ENCODE measurements at regions not wholly inside any gene's neighbourhood (a gene's known extent, or its start where the extent isn't known, plus 50 kb on each side); places are given as distances from the start of the nearest gene placed in this dataset.

DNA sequence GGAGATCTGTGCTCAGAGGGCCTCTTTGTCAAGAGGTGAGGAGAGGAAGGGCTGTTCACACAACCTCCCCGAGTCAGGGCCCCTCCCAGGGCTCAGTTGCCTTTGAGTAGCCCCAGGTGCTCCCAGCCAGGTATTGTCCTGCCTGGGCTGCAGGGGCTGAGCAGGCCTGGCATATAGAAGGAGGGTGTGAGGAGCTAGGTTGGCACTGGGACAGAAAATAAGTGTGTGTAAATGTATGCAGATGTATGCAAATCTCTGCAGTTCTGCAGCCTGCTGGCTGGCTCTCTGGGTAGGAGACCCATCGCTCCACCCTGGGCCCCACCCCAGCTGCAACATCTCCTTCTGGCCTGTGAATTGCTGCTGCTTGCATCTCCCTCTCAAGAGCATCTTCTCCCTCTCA, 52.4 kb downstream of the NAV1 start:
- TF ChIP-seq, protein P1, sequence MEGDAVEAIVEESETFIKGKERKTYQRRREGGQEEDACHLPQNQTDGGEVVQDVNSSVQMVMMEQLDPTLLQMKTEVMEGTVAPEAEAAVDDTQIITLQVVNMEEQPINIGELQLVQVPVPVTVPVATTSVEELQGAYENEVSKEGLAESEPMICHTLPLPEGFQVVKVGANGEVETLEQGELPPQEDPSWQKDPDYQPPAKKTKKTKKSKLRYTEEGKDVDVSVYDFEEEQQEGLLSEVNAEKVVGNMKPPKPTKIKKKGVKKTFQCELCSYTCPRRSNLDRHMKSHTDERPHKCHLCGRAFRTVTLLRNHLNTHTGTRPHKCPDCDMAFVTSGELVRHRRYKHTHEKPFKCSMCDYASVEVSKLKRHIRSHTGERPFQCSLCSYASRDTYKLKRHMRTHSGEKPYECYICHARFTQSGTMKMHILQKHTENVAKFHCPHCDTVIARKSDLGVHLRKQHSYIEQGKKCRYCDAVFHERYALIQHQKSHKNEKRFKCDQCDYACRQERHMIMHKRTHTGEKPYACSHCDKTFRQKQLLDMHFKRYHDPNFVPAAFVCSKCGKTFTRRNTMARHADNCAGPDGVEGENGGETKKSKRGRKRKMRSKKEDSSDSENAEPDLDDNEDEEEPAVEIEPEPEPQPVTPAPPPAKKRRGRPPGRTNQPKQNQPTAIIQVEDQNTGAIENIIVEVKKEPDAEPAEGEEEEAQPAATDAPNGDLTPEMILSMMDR (IDR thresholded peaks at IDR 0.05; ENCODE audit: low read depth, low read length), result no peak
- TF ChIP-seq EZH2phosphoT487 (IDR thresholded peaks at IDR 0.05; ENCODE audit: low read depth), result no peak

All from OCI-LY3 (cell line).